Effector memory CD4-positive, alpha-beta T cell (primary cell): ENCODE measurements at regions not wholly inside any gene's neighbourhood (a gene's known extent, or its start where the extent isn't known, plus 50 kb on each side); places are given as distances from the start of the nearest gene placed in this dataset.

Source experiments
- DNase-seq, 3 donors: peaks; one replicate each; pipeline ENCODE4 v3.0.0-alpha.2; 2020
- H3K27ac ChIP-seq: 2 replicates; pipeline ENCODE4 v1.7.0; 2013; ENCODE audit warnings: mild to moderate bottlenecking, low read length, moderate library complexity; ENCODE audit not compliant: insufficient read depth, poor library complexity, severe bottlenecking
- H3K27me3 ChIP-seq: replicated peaks from 2 replicates; pipeline ENCODE4 v1.7.0; 2013; ENCODE audit warnings: mild to moderate bottlenecking, low read length; ENCODE audit not compliant: insufficient read depth, control insufficient read depth, poor library complexity, severe bottlenecking
- H3K36me3 ChIP-seq: 2 replicates; pipeline ENCODE4 v1.7.0; 2013; ENCODE audit warnings: mild to moderate bottlenecking, low read length, moderate library complexity; ENCODE audit not compliant: control insufficient read depth, insufficient read depth
- H3K4me1 ChIP-seq: 2 replicates; pipeline ENCODE4 v1.7.0; 2013; ENCODE audit warnings: low read length, mild to moderate bottlenecking; ENCODE audit not compliant: control insufficient read depth, insufficient read depth, poor library complexity, severe bottlenecking
- H3K4me3 ChIP-seq: 2 replicates; pipeline ENCODE4 v1.7.0; 2013; ENCODE audit warnings: low read length, low read depth, mild to moderate bottlenecking; ENCODE audit not compliant: insufficient read depth, poor library complexity, severe bottlenecking
- H3K9me3 ChIP-seq: 2 replicates; pipeline ENCODE4 v1.7.0; 2013; ENCODE audit warnings: mild to moderate bottlenecking, low read length, moderate library complexity; ENCODE audit not compliant: control insufficient read depth

GRCh38 chr1:208997726-208998312 is 585.7 kb upstream of the CAMK1G start:
- H3K27me3 ChIP-seq: no peaks in the 10 kb centered on the region
- no peak overlapping the region for H3K4me3 ChIP-seq
- H3K27ac ChIP-seq: no peak overlapping the region
- no peaks in the 10 kb centered on the region for H3K36me3 ChIP-seq
- H3K4me1 ChIP-seq: no peaks in the 10 kb centered on the region
- no peak for DNase-seq
- no peaks in the 10 kb centered on the region for H3K9me3 ChIP-seq

- Histone ChIP-seq H3K36me3 (no peaks in the 10 kb centered on the region), H3K27ac (no peak overlapping the region), H3K4me1 (no peaks in the 10 kb centered on the region), H3K4me3 (no peak overlapping the region), H3K9me3 (no peaks in the 10 kb centered on the region), H3K27me3 (no peaks in the 10 kb centered on the region)
- no peak for DNase-seq
Measured at GRCh38 chr1:209008586-209008985, 574.9 kb upstream of the CAMK1G start.

GRCh38 chr1:209010475-209011230 is 572.9 kb upstream of the CAMK1G start:
- no peak for DNase-seq
- no peaks in the 10 kb centered on the region for H3K9me3 ChIP-seq
- no peaks in the 10 kb centered on the region for H3K27me3 ChIP-seq
- H3K36me3 ChIP-seq: no peaks in the 10 kb centered on the region
- no peak overlapping the region for H3K4me3 ChIP-seq
- no peak overlapping the region for H3K27ac ChIP-seq
- H3K4me1 ChIP-seq: no peaks in the 10 kb centered on the region

GRCh38 chr1:209012443-209013196 is 570.9 kb upstream of the CAMK1G start:
- DNase-seq: no peak
- no peaks in the 10 kb centered on the region for H3K9me3 ChIP-seq

DNA sequence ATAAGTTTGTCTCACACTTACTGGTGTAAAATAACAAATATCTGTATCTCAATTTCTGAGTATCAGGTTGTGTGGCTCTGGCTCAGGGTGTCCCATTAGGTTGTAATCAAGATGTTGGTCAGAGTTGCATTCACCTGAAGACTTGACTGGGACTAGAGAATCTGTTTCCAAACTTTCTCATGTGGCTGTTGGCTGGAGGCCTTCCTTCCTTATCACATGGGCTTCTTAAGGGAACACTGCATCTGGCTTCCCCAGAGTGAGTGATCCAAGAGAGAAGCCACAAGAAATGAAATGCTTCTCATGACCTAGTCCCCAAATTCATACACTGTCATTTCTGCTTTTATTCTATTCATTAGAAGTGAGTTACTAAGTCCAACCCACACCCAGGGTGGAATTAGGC is 568.4 kb upstream of the CAMK1G start:
- Histone ChIP-seq H3K36me3 (no peaks in the 10 kb centered on the region), H3K27me3 (no peaks in the 10 kb centered on the region), H3K27ac (no peak overlapping the region), H3K4me1 (no peaks in the 10 kb centered on the region), H3K4me3 (no peak overlapping the region), H3K9me3 (no peaks in the 10 kb centered on the region)
- DNase-seq: no peak

More at GRCh38 chr1:209012443-209013196, 570.9 kb upstream of the CAMK1G start:
- Histone ChIP-seq H3K27ac (no peak overlapping the region), H3K27me3 (no peaks in the 10 kb centered on the region), H3K4me1 (no peaks in the 10 kb centered on the region), H3K4me3 (no peak overlapping the region), H3K36me3 (no peaks in the 10 kb centered on the region)

GRCh38 chr1:209021622-209022021 is 561.9 kb upstream of the CAMK1G start:
- no peak for DNase-seq
- Histone ChIP-seq H3K4me3 (no peak overlapping the region), H3K27ac (no peak overlapping the region), H3K27me3 (no peaks in the 10 kb centered on the region), H3K4me1 (no peaks in the 10 kb centered on the region), H3K9me3 (no peaks in the 10 kb centered on the region), H3K36me3 (no peaks in the 10 kb centered on the region)

DNA sequence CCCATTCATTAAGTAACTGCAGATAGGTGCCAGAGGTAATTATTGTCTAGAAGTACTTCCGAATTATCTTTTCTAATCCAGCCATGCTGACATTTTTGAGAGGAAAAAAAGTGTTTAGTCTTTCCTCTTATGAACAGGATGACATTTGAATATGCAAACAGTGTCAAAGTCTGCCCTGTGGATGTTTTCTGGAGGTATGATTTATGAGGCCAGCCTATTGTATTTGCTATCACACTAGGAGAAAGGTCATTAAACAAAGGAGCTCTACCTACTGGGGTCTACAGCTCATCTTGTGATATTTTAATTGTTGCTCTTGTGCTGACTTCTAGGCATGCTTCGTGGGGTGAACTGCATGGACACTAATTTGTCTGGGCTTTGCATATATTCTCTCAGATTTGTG is 559.7 kb upstream of the CAMK1G start:
- Histone ChIP-seq H3K9me3 (no peaks in the 10 kb centered on the region), H3K27ac (no peak overlapping the region), H3K27me3 (no peaks in the 10 kb centered on the region), H3K36me3 (no peaks in the 10 kb centered on the region), H3K4me3 (no peak overlapping the region), H3K4me1 (no peaks in the 10 kb centered on the region)
- no peak for DNase-seq

- H3K27me3 ChIP-seq: no peaks in the 10 kb centered on the region
- no peaks in the 10 kb centered on the region for H3K4me1 ChIP-seq
- H3K9me3 ChIP-seq: no peaks in the 10 kb centered on the region
- H3K36me3 ChIP-seq: no peaks in the 10 kb centered on the region
- no peak overlapping the region for H3K4me3 ChIP-seq
- DNase-seq: no peak
- H3K27ac ChIP-seq: no peak overlapping the region
Measured at GRCh38 chr1:209029737-209030136, 553.8 kb upstream of the CAMK1G start.

- Histone ChIP-seq H3K27ac (no peak overlapping the region), H3K27me3 (no peaks in the 10 kb centered on the region)
- DNase-seq: no peak
Measured at GRCh38 chr1:209030454-209031167, 552.9 kb upstream of the CAMK1G start.

More at GRCh38 chr1:209030454-209031167, 552.9 kb upstream of the CAMK1G start:
- H3K4me1 ChIP-seq: no peaks in the 10 kb centered on the region
- no peaks in the 10 kb centered on the region for H3K36me3 ChIP-seq
- H3K9me3 ChIP-seq: no peaks in the 10 kb centered on the region
- no peak overlapping the region for H3K4me3 ChIP-seq
